ENCODE measurements at regions not wholly inside any gene's neighbourhood (a gene's known extent, or its start where the extent isn't known, plus 50 kb on each side); places are given as distances from the start of the nearest gene placed in this dataset.
"Not testable (repeated sequence)": the region's sequence is repeated elsewhere in the genome, so short reads cannot be mapped to it uniquely, and the experiment has no call there.

GRCh38 chr2:121132054-121132761, 152.8 kb downstream of the TFCP2L1 start:
- DNase-seq (ENCODE audit: low read depth in 2 of 2) = no peak

- peak in 1 of 2 donors; percentile 39 for DNase-seq (ENCODE audit: low read depth in 2 of 2)
Measured at GRCh38 chr2:121132762-121133107, 152.3 kb downstream of the TFCP2L1 start.

GRCh38 chr2:121133551-121134319, 151.3 kb downstream of the TFCP2L1 start:
- no peak for DNase-seq (ENCODE audit: low read depth in 2 of 2)

- DNase-seq (ENCODE audit: low read depth in 2 of 2) = no peak
Measured at GRCh38 chr2:121134728-121135127, 150.3 kb downstream of the TFCP2L1 start.

- DNase-seq (ENCODE audit: low read depth in 2 of 2) = no peak
Measured at GRCh38 chr2:121135168-121135853, 149.7 kb downstream of the TFCP2L1 start.

- no peak for DNase-seq (ENCODE audit: low read depth in 2 of 2)
Measured at GRCh38 chr2:121136323-121136722, 148.7 kb downstream of the TFCP2L1 start.

GRCh38 chr2:121137571-121137970, 147.4 kb downstream of the TFCP2L1 start:
- DNase-seq (ENCODE audit: low read depth in 2 of 2) = no peak

GRCh38 chr2:121140734-121141133, 144.3 kb downstream of the TFCP2L1 start:
- DNase-seq (ENCODE audit: low read depth in 2 of 2) = no peak

GRCh38 chr2:121142452-121142851, 142.6 kb downstream of the TFCP2L1 start:
- no peak for DNase-seq (ENCODE audit: low read depth in 2 of 2)

- DNase-seq (ENCODE audit: low read depth in 2 of 2) = no peak
Measured at GRCh38 chr2:121144111-121144510, 140.9 kb downstream of the TFCP2L1 start.

- no peak for DNase-seq (ENCODE audit: low read depth in 2 of 2)
Measured at GRCh38 chr2:121146630-121147029, 138.4 kb downstream of the TFCP2L1 start.

- DNase-seq (ENCODE audit: low read depth in 2 of 2) = no peak
Measured at GRCh38 chr2:121147766-121148165, 137.2 kb downstream of the TFCP2L1 start.

GRCh38 chr2:121148481-121148880, 136.5 kb downstream of the TFCP2L1 start:
- DNase-seq (ENCODE audit: low read depth in 2 of 2) = no peak

- no peak for DNase-seq (ENCODE audit: low read depth in 2 of 2)
Measured at GRCh38 chr2:121149384-121149783, 135.6 kb downstream of the TFCP2L1 start.

- DNase-seq (ENCODE audit: low read depth in 2 of 2) = no peak
Measured at GRCh38 chr2:121150126-121150525, 134.9 kb downstream of the TFCP2L1 start.

GRCh38 chr2:121150713-121151112, 134.3 kb downstream of the TFCP2L1 start:
- DNase-seq (ENCODE audit: low read depth in 2 of 2) = no peak

- no peak for DNase-seq (ENCODE audit: low read depth in 2 of 2)
Measured at GRCh38 chr2:121151311-121152109, 133.5 kb downstream of the TFCP2L1 start.

- no peak for DNase-seq (ENCODE audit: low read depth in 2 of 2)
Measured at GRCh38 chr2:121152861-121153260, 132.1 kb downstream of the TFCP2L1 start.

- DNase-seq (ENCODE audit: low read depth in 2 of 2) = no peak
Measured at GRCh38 chr2:121153516-121153915, 131.5 kb downstream of the TFCP2L1 start.

GRCh38 chr2:121155502-121156056, 129.4 kb downstream of the TFCP2L1 start:
- DNase-seq (ENCODE audit: low read depth in 2 of 2) = no peak

GRCh38 chr2:121157481-121157880, 127.5 kb downstream of the TFCP2L1 start:
- not testable (repeated sequence) for DNase-seq (ENCODE audit: low read depth in 2 of 2)
